HEK293 (cell line): ENCODE measurements at regions not wholly inside any gene's neighbourhood (a gene's known extent, or its start where the extent isn't known, plus 50 kb on each side); places are given as distances from the start of the nearest gene placed in this dataset.

Experiments
- CTCF ChIP-seq: fragments of 450-650 bp; formaldehyde crosslinking; IDR thresholded peaks from 2 replicates; pipeline ENCODE4 v1.5.1; 2016; ENCODE audit warnings: missing biosample characterization, missing genetic modification characterization
- KLF10 ChIP-seq: fragments of 450-650 bp; IDR thresholded peaks from 2 replicates; pipeline ENCODE4 v1.5.1; 2018; ENCODE audit warnings: missing biosample characterization, mild to moderate bottlenecking, missing genetic modification characterization
- KLF16 ChIP-seq: fragments of 450-650 bp; formaldehyde crosslinking; IDR thresholded peaks from 2 replicates; pipeline ENCODE4 v1.5.1; 2017; ENCODE audit warnings: missing biosample characterization, missing genetic modification characterization
- SETDB1 ChIP-seq: IDR thresholded peaks from one replicate; pipeline ENCODE4 v1.6.1; 2017; ENCODE audit warnings: mild to moderate bottlenecking, low read length, moderate library complexity, mixed read lengths; ENCODE audit not compliant: insufficient read length
- TRIM28 ChIP-seq: IDR thresholded peaks from 2 replicates; pipeline ENCODE4 v1.6.1; 2011; ENCODE audit warnings: low read length, control low read depth, borderline replicate concordance
- ZBTB48 ChIP-seq: fragments of 450-650 bp; formaldehyde crosslinking; IDR thresholded peaks from 2 replicates; pipeline ENCODE4 v1.5.1; 2016; ENCODE audit warnings: missing biosample characterization, missing genetic modification characterization
- ZNF10 ChIP-seq: fragments of 450-650 bp; formaldehyde crosslinking; IDR thresholded peaks from 2 replicates; pipeline ENCODE4 v1.5.1; 2017; ENCODE audit warnings: missing biosample characterization, missing genetic modification characterization

- no peak for TF ChIP-seq CTCF (tag by site-specific recombination)
- no peak for TF ChIP-seq ZBTB48 (tag by site-specific recombination)
- TF ChIP-seq KLF16 (tag by site-specific recombination): no peak
- TF ChIP-seq KLF10 (tag by site-specific recombination): no peak
- TF ChIP-seq ZNF10 (tag by site-specific recombination): no peak
- TF ChIP-seq TRIM28: no peak
- TF ChIP-seq SETDB1: no peak
Observed at GRCh38 chr18:1917569-1917968, 653.7 kb downstream of the METTL4 start.
